ENCODE measurements at regions not wholly inside any gene's neighbourhood (a gene's known extent, or its start where the extent isn't known, plus 50 kb on each side); places are given as distances from the start of the nearest gene placed in this dataset.
"Not testable (repeated sequence)": the region's sequence is repeated elsewhere in the genome, so short reads cannot be mapped to it uniquely, and the experiment has no call there.

GRCh38 chr1:102546251-102546650 is 549.5 kb upstream of the OLFM3 start:
- WGBS, result 59% methylated on average over 2 of the region's 2 CpGs
- no peak for DNase-seq (ENCODE audit: extremely low spot score)
- H3K4me3 ChIP-seq (ENCODE audit: low read depth, low read length), result no peak overlapping the region
- H3K36me3 ChIP-seq (ENCODE audit: insufficient read depth), result no peaks in the 10 kb centered on the region
- H3K27ac ChIP-seq (ENCODE audit: low read depth), result no peak overlapping the region
- H3K4me1 ChIP-seq (ENCODE audit: insufficient read depth), result no peaks in the 10 kb centered on the region

GRCh38 chr1:102535829-102536505 is 539.2 kb upstream of the OLFM3 start:
- Histone ChIP-seq H3K4me3 (ENCODE audit: low read depth, low read length) (no peak overlapping the region), H3K4me1 (ENCODE audit: insufficient read depth) (no peaks in the 10 kb centered on the region), H3K36me3 (ENCODE audit: insufficient read depth) (no peaks in the 10 kb centered on the region), H3K27ac (ENCODE audit: low read depth) (no peak overlapping the region)
- WGBS, result 74% methylated on average over 5 of the region's 5 CpGs
- DNase-seq (ENCODE audit: extremely low spot score), result no peak

GRCh38 chr1:102531036-102531435 is 534.3 kb upstream of the OLFM3 start:
- WGBS, result 81% methylated on average over 4 of the region's 4 CpGs
- no peak overlapping the region for H3K27ac ChIP-seq (ENCODE audit: low read depth)
- no peaks in the 10 kb centered on the region for H3K4me1 ChIP-seq (ENCODE audit: insufficient read depth)
- no peak for DNase-seq (ENCODE audit: extremely low spot score)
- no peak overlapping the region for H3K4me3 ChIP-seq (ENCODE audit: low read depth, low read length)
- no peaks in the 10 kb centered on the region for H3K36me3 ChIP-seq (ENCODE audit: insufficient read depth)

- 84% methylated on average over 1 of the region's 1 CpG for WGBS
- Histone ChIP-seq H3K27ac (ENCODE audit: low read depth) (no peak overlapping the region), H3K4me3 (ENCODE audit: low read depth, low read length) (no peak overlapping the region), H3K4me1 (ENCODE audit: insufficient read depth) (no peaks in the 10 kb centered on the region), H3K36me3 (ENCODE audit: insufficient read depth) (no peaks in the 10 kb centered on the region)
- no peak for DNase-seq (ENCODE audit: extremely low spot score)
Measured at GRCh38 chr1:102529446-102529845, 532.7 kb upstream of the OLFM3 start.

GRCh38 chr1:102500758-102501157 is 504.0 kb upstream of the OLFM3 start:
- Histone ChIP-seq H3K4me3 (ENCODE audit: low read depth, low read length) (no peak overlapping the region), H3K27ac (ENCODE audit: low read depth) (no peak overlapping the region), H3K4me1 (ENCODE audit: insufficient read depth) (no peaks in the 10 kb centered on the region), H3K36me3 (ENCODE audit: insufficient read depth) (no peaks in the 10 kb centered on the region)
- WGBS, result 62% methylated on average over 3 of the region's 3 CpGs
- no peak for DNase-seq (ENCODE audit: extremely low spot score)

- H3K4me1 ChIP-seq (ENCODE audit: insufficient read depth), result no peaks in the 10 kb centered on the region
- no peak overlapping the region for H3K4me3 ChIP-seq (ENCODE audit: low read depth, low read length)
- no peaks in the 10 kb centered on the region for H3K36me3 ChIP-seq (ENCODE audit: insufficient read depth)
- 78% methylated on average over 2 of the region's 2 CpGs for WGBS
- DNase-seq (ENCODE audit: extremely low spot score), result no peak
- H3K27ac ChIP-seq (ENCODE audit: low read depth), result no peak overlapping the region
Measured at GRCh38 chr1:102498929-102499328, 502.2 kb upstream of the OLFM3 start.

- WGBS, result 64% methylated on average over 3 of the region's 3 CpGs
- not testable (repeated sequence) for H3K27ac ChIP-seq (ENCODE audit: low read depth); H3K4me1 ChIP-seq (ENCODE audit: insufficient read depth); H3K4me3 ChIP-seq (ENCODE audit: low read depth, low read length); DNase-seq (ENCODE audit: extremely low spot score); H3K36me3 ChIP-seq (ENCODE audit: insufficient read depth)
Measured at GRCh38 chr1:102497810-102498209, 501.1 kb upstream of the OLFM3 start.

GRCh38 chr1:102472520-102472919 is 475.8 kb upstream of the OLFM3 start:
- 63% methylated on average over 1 of the region's 1 CpG for WGBS
- H3K4me1 ChIP-seq (ENCODE audit: insufficient read depth), result no peaks in the 10 kb centered on the region
- H3K36me3 ChIP-seq (ENCODE audit: insufficient read depth), result no peaks in the 10 kb centered on the region
- no peak for DNase-seq (ENCODE audit: extremely low spot score)
- no peak overlapping the region for H3K27ac ChIP-seq (ENCODE audit: low read depth)
- no peak overlapping the region for H3K4me3 ChIP-seq (ENCODE audit: low read depth, low read length)

GRCh38 chr1:102470767-102471166 is 474.0 kb upstream of the OLFM3 start:
- Histone ChIP-seq H3K4me1 (ENCODE audit: insufficient read depth) (no peaks in the 10 kb centered on the region), H3K4me3 (ENCODE audit: low read depth, low read length) (no peak overlapping the region), H3K27ac (ENCODE audit: low read depth) (no peak overlapping the region), H3K36me3 (ENCODE audit: insufficient read depth) (no peaks in the 10 kb centered on the region)
- no peak for DNase-seq (ENCODE audit: extremely low spot score)
- WGBS, result 71% methylated on average over 2 of the region's 2 CpGs

GRCh38 chr1:102466487-102466886 is 469.8 kb upstream of the OLFM3 start:
- WGBS, result 96% methylated on average over 1 of the region's 1 CpG
- Histone ChIP-seq H3K4me1 (ENCODE audit: insufficient read depth) (no peaks in the 10 kb centered on the region), H3K36me3 (ENCODE audit: insufficient read depth) (no peaks in the 10 kb centered on the region), H3K27ac (ENCODE audit: low read depth) (no peak overlapping the region), H3K4me3 (ENCODE audit: low read depth, low read length) (no peak overlapping the region)
- DNase-seq (ENCODE audit: extremely low spot score), result no peak

- WGBS, result 63% methylated on average over 2 of the region's 2 CpGs
- H3K4me1 ChIP-seq (ENCODE audit: insufficient read depth), result no peaks in the 10 kb centered on the region
Measured at GRCh38 chr1:102463328-102463727, 466.6 kb upstream of the OLFM3 start.

GRCh38 chr1:102442317-102442716 is 445.6 kb upstream of the OLFM3 start:
- not testable (repeated sequence) for H3K27ac ChIP-seq (ENCODE audit: low read depth); DNase-seq (ENCODE audit: extremely low spot score); H3K36me3 ChIP-seq (ENCODE audit: insufficient read depth); H3K4me3 ChIP-seq (ENCODE audit: low read depth, low read length); H3K4me1 ChIP-seq (ENCODE audit: insufficient read depth)
- 86% methylated on average over 9 of the region's 9 CpGs for WGBS

More at GRCh38 chr1:102463328-102463727, 466.6 kb upstream of the OLFM3 start:
- Histone ChIP-seq H3K4me3 (ENCODE audit: low read depth, low read length) (no peak overlapping the region), H3K36me3 (ENCODE audit: insufficient read depth) (no peaks in the 10 kb centered on the region), H3K27ac (ENCODE audit: low read depth) (no peak overlapping the region)
- no peak for DNase-seq (ENCODE audit: extremely low spot score)

GRCh38 chr1:102435483-102435882 is 438.8 kb upstream of the OLFM3 start:
- Histone ChIP-seq H3K4me3 (ENCODE audit: low read depth, low read length) (no peak overlapping the region), H3K36me3 (ENCODE audit: insufficient read depth) (no peaks in the 10 kb centered on the region), H3K27ac (ENCODE audit: low read depth) (no peak overlapping the region), H3K4me1 (ENCODE audit: insufficient read depth) (no peaks in the 10 kb centered on the region)
- no peak for DNase-seq (ENCODE audit: extremely low spot score)
- 81% methylated on average over 2 of the region's 2 CpGs for WGBS

GRCh38 chr1:102434421-102434820 is 437.7 kb upstream of the OLFM3 start:
- Histone ChIP-seq H3K27ac (ENCODE audit: low read depth) (no peak overlapping the region), H3K36me3 (ENCODE audit: insufficient read depth) (no peaks in the 10 kb centered on the region), H3K4me3 (ENCODE audit: low read depth, low read length) (no peak overlapping the region), H3K4me1 (ENCODE audit: insufficient read depth) (no peaks in the 10 kb centered on the region)
- 74% methylated on average over 4 of the region's 4 CpGs for WGBS
- DNase-seq (ENCODE audit: extremely low spot score), result no peak

- DNase-seq (ENCODE audit: extremely low spot score), result no peak
- Histone ChIP-seq H3K4me3 (ENCODE audit: low read depth, low read length) (no peak overlapping the region), H3K27ac (ENCODE audit: low read depth) (no peak overlapping the region), H3K36me3 (ENCODE audit: insufficient read depth) (no peaks in the 10 kb centered on the region), H3K4me1 (ENCODE audit: insufficient read depth) (no peaks in the 10 kb centered on the region)
- WGBS, result 93% methylated on average over 1 of the region's 1 CpG
Measured at GRCh38 chr1:102431253-102431652, 434.5 kb upstream of the OLFM3 start.
